DOHH2 (cell line): ENCODE measurements at regions not wholly inside any gene's neighbourhood (a gene's known extent, or its start where the extent isn't known, plus 50 kb on each side); places are given as distances from the start of the nearest gene placed in this dataset.

ENCODE experiments used
- EZH2phosphoT487 ChIP-seq: fragments of 200-600 bp; sonication (generic); IDR thresholded peaks from 2 replicates; pipeline ENCODE4 v1.6.1; 2017; ENCODE audit warnings: borderline replicate concordance, mild to moderate bottlenecking, antibody characterized with exemption, low read length, moderate library complexity, mixed read lengths
- TF ChIP-seq, protein P1 (sequence below): fragments of 200-600 bp; sonication (generic); IDR thresholded peaks from one replicate; pipeline ENCODE4 v1.5.1; 2014; ENCODE audit warnings: antibody characterized with exemption, mild to moderate bottlenecking, low read depth, low read length; ENCODE audit not compliant: poor library complexity, severe bottlenecking

DNA sequence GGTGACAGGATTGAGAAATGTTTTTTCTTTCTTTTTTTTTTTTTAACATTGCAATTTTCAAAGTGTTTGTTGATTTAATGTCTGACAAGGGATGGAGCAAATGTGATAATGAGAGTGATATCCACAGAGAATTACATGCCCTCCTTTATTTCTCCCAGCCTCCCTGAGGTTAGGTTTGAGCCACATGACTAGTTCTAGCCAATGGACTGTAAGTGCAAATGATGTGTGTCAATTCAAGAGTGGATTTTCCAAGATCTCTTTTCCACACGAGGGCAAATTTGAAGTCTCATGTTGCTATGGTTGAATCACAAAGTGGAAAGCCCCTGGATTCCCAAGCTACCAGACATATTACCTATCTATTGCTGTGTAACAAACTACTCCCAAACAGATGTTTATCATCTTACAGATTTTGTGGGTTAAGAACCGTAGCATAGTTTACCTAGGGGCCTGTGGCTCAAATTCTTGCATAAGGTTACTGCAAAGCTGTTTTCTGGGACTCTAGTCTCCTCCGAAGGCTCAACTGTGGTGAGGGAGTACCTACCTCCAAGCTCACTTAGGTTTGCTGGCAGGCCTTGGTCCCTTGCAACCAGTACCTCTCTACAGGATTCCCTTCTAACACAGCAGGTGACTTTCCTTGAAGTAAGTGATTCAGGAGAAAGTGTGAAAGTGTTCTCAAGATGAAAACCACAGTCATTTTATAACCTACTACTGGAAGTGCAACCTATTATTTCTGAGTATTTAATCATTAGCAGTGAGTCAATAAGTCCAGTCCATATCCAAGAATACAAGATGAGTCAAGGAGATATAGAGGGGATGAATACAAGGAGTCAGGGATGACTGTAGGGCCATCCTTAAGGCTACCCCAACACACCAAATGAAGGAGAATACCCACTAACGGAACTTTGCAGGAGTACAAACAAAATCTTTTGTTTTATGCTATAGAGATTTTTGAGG, 533.6 kb downstream of the PTPRC start:
- TF ChIP-seq, protein P1, sequence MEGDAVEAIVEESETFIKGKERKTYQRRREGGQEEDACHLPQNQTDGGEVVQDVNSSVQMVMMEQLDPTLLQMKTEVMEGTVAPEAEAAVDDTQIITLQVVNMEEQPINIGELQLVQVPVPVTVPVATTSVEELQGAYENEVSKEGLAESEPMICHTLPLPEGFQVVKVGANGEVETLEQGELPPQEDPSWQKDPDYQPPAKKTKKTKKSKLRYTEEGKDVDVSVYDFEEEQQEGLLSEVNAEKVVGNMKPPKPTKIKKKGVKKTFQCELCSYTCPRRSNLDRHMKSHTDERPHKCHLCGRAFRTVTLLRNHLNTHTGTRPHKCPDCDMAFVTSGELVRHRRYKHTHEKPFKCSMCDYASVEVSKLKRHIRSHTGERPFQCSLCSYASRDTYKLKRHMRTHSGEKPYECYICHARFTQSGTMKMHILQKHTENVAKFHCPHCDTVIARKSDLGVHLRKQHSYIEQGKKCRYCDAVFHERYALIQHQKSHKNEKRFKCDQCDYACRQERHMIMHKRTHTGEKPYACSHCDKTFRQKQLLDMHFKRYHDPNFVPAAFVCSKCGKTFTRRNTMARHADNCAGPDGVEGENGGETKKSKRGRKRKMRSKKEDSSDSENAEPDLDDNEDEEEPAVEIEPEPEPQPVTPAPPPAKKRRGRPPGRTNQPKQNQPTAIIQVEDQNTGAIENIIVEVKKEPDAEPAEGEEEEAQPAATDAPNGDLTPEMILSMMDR, result no peak
- no peak for TF ChIP-seq EZH2phosphoT487
